H9 (cell line): ENCODE measurements at regions not wholly inside any gene's neighbourhood (a gene's known extent, or its start where the extent isn't known, plus 50 kb on each side); places are given as distances from the start of the nearest gene placed in this dataset.

Experiments
- DNase-seq: peaks from one replicate; pipeline ENCODE4 v3.0.0-alpha.2; 2017
- H2AFZ ChIP-seq: one replicate; pipeline ENCODE4 v1.6.1; 2013; ENCODE audit warnings: mild to moderate bottlenecking, low read length, control low read depth, moderate library complexity
- H2AK5ac ChIP-seq: 2 replicates; pipeline ENCODE4 v1.6.1; 2013; ENCODE audit warnings: low read length, control low read depth, mixed read lengths; ENCODE audit not compliant: insufficient read length
- H2BK120ac ChIP-seq: one replicate; pipeline ENCODE4 v1.6.1; 2013; ENCODE audit warnings: low read depth, mild to moderate bottlenecking, low read length, control low read depth, inconsistent platforms; ENCODE audit not compliant: poor library complexity, severe bottlenecking
- H2BK12ac ChIP-seq: 2 replicates; pipeline ENCODE4 v1.6.1; 2013; ENCODE audit warnings: low read length, control low read depth, mixed read lengths, low read depth; ENCODE audit not compliant: insufficient read length
- H2BK15ac ChIP-seq: 2 replicates; pipeline ENCODE4 v1.6.1; 2013; ENCODE audit warnings: low read depth, low read length, control low read depth
- H2BK20ac ChIP-seq: one replicate; pipeline ENCODE4 v1.6.1; 2013; ENCODE audit warnings: low read depth, mild to moderate bottlenecking, low read length, control low read depth, inconsistent platforms; ENCODE audit not compliant: poor library complexity, severe bottlenecking
- H2BK5ac ChIP-seq: 2 replicates; pipeline ENCODE4 v1.6.1; 2013; ENCODE audit warnings: low read length, control low read depth, mixed read lengths; ENCODE audit not compliant: insufficient read length
- H3K14ac ChIP-seq: 2 replicates; pipeline ENCODE4 v1.6.1; 2013; ENCODE audit warnings: low read length, control low read depth; ENCODE audit not compliant: insufficient read depth
- H3K18ac ChIP-seq: 2 replicates; pipeline ENCODE4 v1.6.1; 2013; ENCODE audit warnings: low read depth, mild to moderate bottlenecking, mixed read lengths, low read length, control low read depth; ENCODE audit not compliant: insufficient read length
- H3K23ac ChIP-seq: 2 replicates; pipeline ENCODE4 v1.6.1; 2013; ENCODE audit warnings: low read length, control low read depth, mixed read lengths, low read depth; ENCODE audit not compliant: insufficient read length
- H3K23me2 ChIP-seq: 2 replicates; pipeline ENCODE4 v1.6.1; 2013; ENCODE audit warnings: low read depth, mild to moderate bottlenecking, mixed read lengths, low read length, control low read depth; ENCODE audit not compliant: insufficient read length, poor library complexity, severe bottlenecking
- H3K27ac ChIP-seq: 2 replicates; pipeline ENCODE4 v1.5.1; 2013; ENCODE audit warnings: low read length, control low read depth, mixed read lengths, low read depth; ENCODE audit not compliant: insufficient read length
- H3K27me3 ChIP-seq: 2 replicates; pipeline ENCODE4 v1.6.1; 2013; ENCODE audit warnings: low read length, control low read depth, inconsistent platforms; ENCODE audit not compliant: insufficient read depth
- H3K4ac ChIP-seq: 2 replicates; pipeline ENCODE4 v1.6.1; 2013; ENCODE audit warnings: low read depth, mild to moderate bottlenecking, control low read depth, inconsistent platforms, low read length, moderate library complexity
- H3K4me1 ChIP-seq: 2 replicates; pipeline ENCODE4 v1.6.1; 2013; ENCODE audit warnings: low read length, control low read depth, inconsistent platforms; ENCODE audit not compliant: insufficient read depth
- H3K4me2 ChIP-seq: 2 replicates; pipeline ENCODE4 v1.6.1; 2013; ENCODE audit warnings: low read length, control low read depth, mixed read lengths; ENCODE audit not compliant: insufficient read length, insufficient read depth
- H3K56ac ChIP-seq: 2 replicates; pipeline ENCODE4 v1.6.1; 2013; ENCODE audit warnings: low read depth, mild to moderate bottlenecking, mixed read lengths, low read length, control low read depth; ENCODE audit not compliant: insufficient read length
- H3K79me1 ChIP-seq: 2 replicates; pipeline ENCODE4 v1.6.1; 2013; ENCODE audit warnings: low read depth, mild to moderate bottlenecking, moderate library complexity, low read length, control low read depth, inconsistent platforms; ENCODE audit not compliant: insufficient read depth, poor library complexity, severe bottlenecking
- H3K79me2 ChIP-seq: 2 replicates; pipeline ENCODE4 v1.6.1; 2013; ENCODE audit warnings: low read length, control low read depth, inconsistent platforms; ENCODE audit not compliant: insufficient read depth
- H3K9ac ChIP-seq: 2 replicates; pipeline ENCODE4 v1.6.1; 2013; ENCODE audit warnings: low read length, control low read depth, mixed read lengths; ENCODE audit not compliant: insufficient read length; ENCODE audit errors: extremely low read depth
- H3K9me3 ChIP-seq: one replicate; pipeline ENCODE4 v1.6.1; 2013; ENCODE audit warnings: low read depth, low read length, inconsistent platforms; ENCODE audit not compliant: control insufficient read depth
- H3T11ph ChIP-seq: one replicate; pipeline ENCODE4 v1.6.1; 2013; ENCODE audit warnings: mild to moderate bottlenecking, low read length, control low read depth, inconsistent platforms
- H4K20me1 ChIP-seq: one replicate; pipeline ENCODE4 v1.6.1; 2013; ENCODE audit not compliant: control insufficient read depth, insufficient read length, insufficient read depth
- H4K5ac ChIP-seq: 2 replicates; pipeline ENCODE4 v1.6.1; 2013; ENCODE audit warnings: low read depth, mild to moderate bottlenecking, mixed read lengths, low read length, control low read depth; ENCODE audit not compliant: insufficient read length
- H4K8ac ChIP-seq: replicated peaks from 2 replicates; pipeline ENCODE4 v1.6.1; 2013; ENCODE audit warnings: low read length, control low read depth, mixed read lengths, low read depth; ENCODE audit not compliant: insufficient read length
- H4K91ac ChIP-seq: 2 replicates; pipeline ENCODE4 v1.6.1; 2013; ENCODE audit warnings: low read depth, mild to moderate bottlenecking, moderate library complexity, mixed read lengths, low read length, control low read depth; ENCODE audit not compliant: insufficient read length
- H3K27ac Mint-ChIP-seq, 3 experiments: 2 replicates in 2 of 3; 3 replicates in 1 of 3; pipeline ENCODE4 v1.8.0; 2020 to 2021; ENCODE audit warnings: mixed read lengths in 3 of 3, mild to moderate bottlenecking in 1 of 3, moderate library complexity in 1 of 3
- H3K27me3 Mint-ChIP-seq: 2 replicates; pipeline ENCODE4 v1.8.0; 2021; ENCODE audit warnings: low read depth, mild to moderate bottlenecking, moderate library complexity, mixed read lengths
- H3K36me3 Mint-ChIP-seq, 3 experiments: 2 replicates in 2 of 3; 3 replicates in 1 of 3; pipeline ENCODE4 v1.8.0; 2020 to 2021; ENCODE audit warnings: low read depth in 3 of 3, mixed read lengths in 3 of 3; ENCODE audit not compliant: insufficient read depth in 1 of 3
- H3K4me1 Mint-ChIP-seq, 2 experiments: 2 replicates each; pipeline ENCODE4 v1.8.0; 2020; ENCODE audit warnings: mixed read lengths in 2 of 2
- H3K4me3 Mint-ChIP-seq, 2 experiments: 2 replicates in 1 of 2; 3 replicates in 1 of 2; pipeline ENCODE4 v1.8.0; 2020 to 2021; ENCODE audit warnings: mild to moderate bottlenecking in 2 of 2, mixed read lengths in 2 of 2, moderate library complexity in 1 of 2
- H3K9me3 Mint-ChIP-seq, 2 experiments: 2 replicates in 1 of 2; 3 replicates in 1 of 2; pipeline ENCODE4 v1.8.0; 2020; ENCODE audit warnings: mild to moderate bottlenecking in 2 of 2, mixed read lengths in 2 of 2, moderate library complexity in 1 of 2
- CTCF ChIP-seq: fragments of 200-600 bp; sonication (generic); conservative IDR thresholded peaks from 3 replicates; pipeline ENCODE4 v1.8.0; 2021; ENCODE audit warnings: antibody characterized with exemption, mild to moderate bottlenecking
- WGBS: extraction: QIAGEN DNeasy Blood & Tissue Kit; methylation state at CpG from one replicate; pipeline ENCODE4 v1.1.7; 2013; ENCODE audit warnings: missing lambda C conversion rate, low lambda C conversion rate, mixed read lengths; ENCODE audit not compliant: insufficient read length; ENCODE audit errors: extremely low coverage; 5-methylcytosine and 5-hydroxymethylcytosine counted together

- H3K79me1 ChIP-seq = no peaks in the 10 kb centered on the region
- Mint-ChIP-seq H3K36me3 (no peaks in the 10 kb centered on the region; a peak in 1 of 7 replicates), H3K9me3 (peaks cover 7 to 11% of the 10 kb centered on the region in 2 experiments; a peak in 3 of 5 replicates), H3K27ac (no peak overlapping the region), H3K4me1 (0 out of 4 replicates have a peak, but pooled peaks cover 0 to 4% of the 10 kb centered on the region in 2 experiments), H3K4me3 (no peak overlapping the region), H3K27me3 (peaks cover 100% of the 10 kb centered on the region)
- H2BK5ac ChIP-seq = no peak overlapping the region
- H3K4me2 ChIP-seq = no peak overlapping the region
- no CpG with 5 or more reads among the region's 1 CpG for WGBS
- no peak overlapping the region for H3K27ac ChIP-seq
- H3K18ac ChIP-seq = no peak overlapping the region
- no peak for DNase-seq
- no peak overlapping the region for H4K8ac ChIP-seq
- no peak overlapping the region for H2AK5ac ChIP-seq
- no peak overlapping the region for H2BK120ac ChIP-seq
- no peak overlapping the region for H3T11ph ChIP-seq
- no peak overlapping the region for H3K56ac ChIP-seq
- no peak overlapping the region for H2AFZ ChIP-seq
- H4K5ac ChIP-seq = no peak overlapping the region
- H4K91ac ChIP-seq = no peak overlapping the region
- no peaks in the 10 kb centered on the region for H3K23me2 ChIP-seq
- H4K20me1 ChIP-seq = no peaks in the 10 kb centered on the region
- H3K23ac ChIP-seq = no peak overlapping the region
- H3K4ac ChIP-seq = no peak overlapping the region
- H3K14ac ChIP-seq = no peak overlapping the region
- no peaks in the 10 kb centered on the region for H3K79me2 ChIP-seq
- H3K9ac ChIP-seq = no peak overlapping the region
- H3K4me1 ChIP-seq = no peaks in the 10 kb centered on the region
- H2BK15ac ChIP-seq = no peak overlapping the region
- H2BK12ac ChIP-seq = no peak overlapping the region
- no peak for TF ChIP-seq CTCF
- no peaks in the 10 kb centered on the region for H3K9me3 ChIP-seq
- H3K27me3 ChIP-seq = peaks cover 48% of the 10 kb centered on the region; the same call in 1 of the 2 replicates
- no peak overlapping the region for H2BK20ac ChIP-seq
These were observed 247.8 kb upstream of the SMIM30 start for GRCh38 chr7:113366122-113366521.
